HCT116 (cell line): ENCODE measurements at regions not wholly inside any gene's neighbourhood (a gene's known extent, or its start where the extent isn't known, plus 50 kb on each side); places are given as distances from the start of the nearest gene placed in this dataset.

Source experiments
- ATAC-seq: fragments of 200-7000 bp; cut with Tn5 transposase; 2 replicates; pipeline ENCODE4 v1.9.1; 2020; ENCODE audit warnings: mild to moderate bottlenecking, moderate library complexity
- BruUV-seq: library from RNA; stranded (reverse); fragments of 400-500 nt; replicated peaks from 2 replicates; lab custom pipeline; 2021; lab: Mats Ljungman, UMichigan
- CTCF ChIA-PET: fragments of 300-600 bp; sonication (Branson Sonifier 250); formaldehyde crosslinking; loops from one replicate; lab custom pipeline; 2021; ENCODE audit warnings: antibody characterized with exemption; lab: Charles Lee
- POLR2A ChIA-PET: fragments of 300-600, 350-600 bp; sonication (Branson Sonifier 250); formaldehyde crosslinking; loops from one replicate; lab custom pipeline; 2021; ENCODE audit warnings: antibody characterized with exemption; lab: Charles Lee
- RAD21 ChIA-PET, 2 experiments: fragments of 300-600 bp; sonication (Branson Sonifier 250); formaldehyde crosslinking; loops; one replicate each; lab custom pipeline; 2023; ENCODE audit warnings: low total read pairs in 2 of 2; ENCODE audit not compliant: uncharacterized antibody in 2 of 2, unreplicated experiment in 2 of 2, low non-redundant PET in 1 of 2; lab: Charles Lee
- DNase-seq: peaks from one replicate; pipeline ENCODE4 v3.0.0-alpha.2; 2010; ENCODE audit warnings: low read depth, low spot score
- H2AFZ ChIP-seq: fragments of 200-600 bp; shearing (Covaris generic), sonication (generic); 2 replicates; pipeline ENCODE4 v1.6.1; 2017; ENCODE audit warnings: low read depth, mixed run types, mixed read lengths, antibody characterized with exemption, low read length; ENCODE audit not compliant: poor library complexity, severe bottlenecking
- H3K27ac ChIP-seq: 2 replicates; pipeline ENCODE4 v1.5.1; 2012; ENCODE audit warnings: low read depth, low read length
- H3K27me3 ChIP-seq: fragments of 200-600 bp; sonication (generic); 2 replicates; pipeline ENCODE4 v1.6.1; 2016; ENCODE audit warnings: mixed run types, low read length, mixed read lengths; ENCODE audit not compliant: insufficient read depth
- H3K36me3 ChIP-seq, 2 experiments: fragments of 200-500 bp in 1 of 2; fragments of 200-600 bp in 1 of 2; sonication (Bioruptor generic) in 1 of 2; sonication (generic) in 1 of 2; 2 replicates each; pipeline versions ENCODE4 v1.5.1 to v1.6.1; 2014 to 2016; ENCODE audit warnings: low read length in 2 of 2, inconsistent platforms in 1 of 2, mixed read lengths in 1 of 2, mixed run types in 1 of 2; ENCODE audit not compliant: insufficient read depth in 2 of 2, control insufficient read depth in 1 of 2
- H3K4me1 ChIP-seq, 2 experiments: fragments of 200-600 bp in 1 of 2; sonication (generic) in 1 of 2; 2 replicates each; pipeline versions ENCODE4 v1.5.1 to v1.6.1; 2012 to 2017; ENCODE audit warnings: low read length in 2 of 2, inconsistent platforms in 1 of 2, mild to moderate bottlenecking in 1 of 2, mixed read lengths in 1 of 2, mixed run types in 1 of 2, moderate library complexity in 1 of 2; ENCODE audit not compliant: insufficient read depth in 2 of 2, control insufficient read depth in 1 of 2
- H3K4me2 ChIP-seq: fragments of 200-600 bp; sonication (generic); 2 replicates; pipeline ENCODE4 v1.6.1; 2017; ENCODE audit warnings: mixed run types, low read length, mixed read lengths
- H3K4me3 ChIP-seq, 2 experiments: fragments of 200-600 bp in 1 of 2; sonication (generic) in 1 of 2; replicated peaks in 1 of 2; 2 replicates each; pipeline ENCODE4 v1.5.1; 2011 to 2016; ENCODE audit warnings: low read length in 2 of 2, control low read depth in 1 of 2, low read depth in 1 of 2, mild to moderate bottlenecking in 1 of 2, mixed read lengths in 1 of 2, mixed run types in 1 of 2
- H3K79me2 ChIP-seq: fragments of 200-600 bp; sonication (generic); 2 replicates; pipeline ENCODE4 v1.6.1; 2017; ENCODE audit warnings: mild to moderate bottlenecking, mixed run types, low read length, moderate library complexity, mixed read lengths; ENCODE audit not compliant: insufficient read depth
- H3K9ac ChIP-seq: fragments of 200-600 bp; sonication (generic); 2 replicates; pipeline ENCODE4 v1.6.1; 2016; ENCODE audit warnings: low read length, mixed read lengths
- H3K9me2 ChIP-seq: fragments of 200-600 bp; sonication (generic), shearing (Covaris generic); 2 replicates; pipeline ENCODE4 v1.6.1; 2017; ENCODE audit warnings: mixed run types, mild to moderate bottlenecking, moderate library complexity; ENCODE audit not compliant: insufficient read depth
- H3K9me3 ChIP-seq, 2 experiments: fragments of 200-500 bp in 1 of 2; fragments of 200-600 bp in 1 of 2; sonication (Bioruptor generic) in 1 of 2; sonication (generic) in 1 of 2; 2 replicates each; pipeline ENCODE4 v1.6.1; 2014 to 2017; ENCODE audit warnings: low read length in 2 of 2, mixed read lengths in 2 of 2, inconsistent platforms in 1 of 2, low read depth in 1 of 2, mild to moderate bottlenecking in 1 of 2, mixed run types in 1 of 2, moderate library complexity in 1 of 2; ENCODE audit not compliant: control insufficient read depth in 1 of 2, insufficient read depth in 1 of 2
- H4K20me1 ChIP-seq: fragments of 200-600 bp; sonication (generic), shearing (Covaris generic); 2 replicates; pipeline ENCODE4 v1.6.1; 2017; ENCODE audit warnings: mixed run types, mild to moderate bottlenecking, moderate library complexity; ENCODE audit not compliant: insufficient read depth
- CBX3 ChIP-seq: IDR thresholded peaks from 2 replicates; pipeline ENCODE4 v1.6.1; 2012; ENCODE audit warnings: low read depth
- CTCF ChIP-seq, 3 experiments: fragments of 200-600 bp in 1 of 3; sonication (generic) in 1 of 3; IDR thresholded peaks in 2 of 3; conservative IDR thresholded peaks in 1 of 3; 2 replicates each; pipeline ENCODE4 v1.5.1; 2012 to 2017; ENCODE audit warnings: low read depth in 2 of 3, low read length in 2 of 3, antibody characterized with exemption in 1 of 3, borderline replicate concordance in 1 of 3, control low read depth in 1 of 3, mild to moderate bottlenecking in 1 of 3, mixed read lengths in 1 of 3, mixed run types in 1 of 3, moderate library complexity in 1 of 3; ENCODE audit not compliant: insufficient read depth in 1 of 3
- EGR1 ChIP-seq: IDR thresholded peaks from 2 replicates; pipeline ENCODE4 v1.6.1; 2012; ENCODE audit warnings: low read depth
- EZH2phosphoT487 ChIP-seq: fragments of 200-600 bp; IDR thresholded peaks from 2 replicates; pipeline ENCODE4 v1.6.1; 2018; ENCODE audit warnings: antibody characterized with exemption, borderline replicate concordance
- FOSL1 ChIP-seq: IDR thresholded peaks from 2 replicates; pipeline ENCODE4 v1.6.1; 2012; ENCODE audit warnings: low read depth
- POLR2A ChIP-seq: IDR thresholded peaks from 2 replicates; pipeline ENCODE4 v1.7.0; 2011; ENCODE audit warnings: borderline replicate concordance; ENCODE audit not compliant: insufficient read depth, insufficient read length; ENCODE audit errors: extremely low read depth
- POLR2AphosphoS5 ChIP-seq: IDR thresholded peaks from 2 replicates; pipeline ENCODE4 v1.6.1; 2011; ENCODE audit warnings: mild to moderate bottlenecking, low read depth, low read length, moderate library complexity
- REST ChIP-seq: IDR thresholded peaks from 2 replicates; pipeline ENCODE4 v1.6.1; 2012; ENCODE audit warnings: low read depth
- SIN3A ChIP-seq: IDR thresholded peaks from 2 replicates; pipeline ENCODE4 v1.6.1; 2012; ENCODE audit warnings: low read depth
- SRF ChIP-seq: IDR thresholded peaks from 2 replicates; pipeline ENCODE4 v1.6.1; 2012; ENCODE audit warnings: low read depth
- YY1 ChIP-seq: IDR thresholded peaks from 2 replicates; pipeline ENCODE4 v1.6.1; 2011; ENCODE audit warnings: low read length, low read depth, moderate library complexity, mild to moderate bottlenecking; ENCODE audit not compliant: insufficient replicate concordance; ENCODE audit errors: extremely low read depth
- ZBTB33 ChIP-seq: IDR thresholded peaks from 2 replicates; pipeline ENCODE4 v1.6.1; 2011; ENCODE audit warnings: mild to moderate bottlenecking, low read length, moderate library complexity; ENCODE audit not compliant: insufficient replicate concordance; ENCODE audit errors: extremely low read depth
- ZFX ChIP-seq: fragments of 450-650 bp; IDR thresholded peaks from 2 replicates; pipeline ENCODE4 v1.6.1; 2017
- ZNF274 ChIP-seq: fragments of 200-500 bp; sonication (Bioruptor generic); IDR thresholded peaks from 2 replicates; pipeline ENCODE4 v1.6.1; 2014; ENCODE audit warnings: mild to moderate bottlenecking, low read depth, low read length, inconsistent platforms
- intact Hi-C: fragments of 100-400 bp; cut with micrococcal nuclease; formaldehyde crosslinking; loops from 2 replicates; pipeline ENCODE4 v1.10.0; 2022

DNA sequence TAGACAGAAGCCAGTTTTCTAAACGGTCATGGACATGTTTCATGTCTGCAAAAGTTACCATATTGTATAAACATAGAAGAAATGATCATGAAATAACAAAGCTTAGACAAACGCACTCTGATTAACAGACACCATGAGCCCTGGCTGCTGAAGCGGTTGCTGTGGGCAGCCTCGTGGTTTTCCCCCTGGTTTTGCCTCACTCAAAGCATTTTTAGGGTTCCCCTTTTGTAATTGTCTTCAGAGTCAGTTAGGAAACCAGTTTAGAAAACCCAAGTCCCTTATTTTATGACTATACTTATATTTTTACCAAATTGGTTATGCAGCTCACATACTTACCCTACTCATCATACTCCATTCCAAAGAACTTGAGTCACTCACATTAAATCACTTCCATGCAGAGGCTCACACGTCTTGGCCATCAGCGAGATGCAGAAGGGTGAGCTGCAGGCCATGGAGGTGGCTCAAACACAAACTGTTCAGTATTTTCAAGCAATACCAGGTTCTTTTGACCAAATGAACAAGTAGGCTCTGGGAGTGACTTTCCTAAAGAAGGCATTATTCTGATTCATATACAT lies 105.6 kb upstream of the SALL3 start:
- Histone ChIP-seq H2AFZ (no peak overlapping the region), H3K27me3 (0 out of 2 replicates have a peak, but pooled peaks cover 7% of the 10 kb centered on the region), H3K4me3 (no peak overlapping the region), H3K9ac (no peak overlapping the region), H3K27ac (no peak overlapping the region), H3K4me1 (no peaks in the 10 kb centered on the region), H3K79me2 (no peaks in the 10 kb centered on the region), H3K9me2 (no peaks in the 10 kb centered on the region), H3K9me3 (no peaks in the 10 kb centered on the region), H3K36me3 (no peaks in the 10 kb centered on the region), H3K4me2 (no peak overlapping the region), H4K20me1 (no peaks in the 10 kb centered on the region)
- no peak for TF ChIP-seq YY1
- no peak for TF ChIP-seq REST
- TF ChIP-seq SRF: no peak
- no peak for TF ChIP-seq ZNF274
- TF ChIP-seq ZBTB33: no peak
- TF ChIP-seq CTCF (IDR thresholded peaks at IDR 0.05 in 2 of 3, conservative IDR thresholded peaks at IDR 0.05 in 1 of 3; ENCODE audit: borderline replicate concordance in 1 of 3, insufficient read depth in 1 of 3, low read depth in 2 of 3, low read length in 2 of 3): no peak
- no peak for TF ChIP-seq ZFX
- no peak for TF ChIP-seq POLR2AphosphoS5
- no peak for TF ChIP-seq EGR1
- no peak for TF ChIP-seq CBX3
- TF ChIP-seq SIN3A: no peak
- TF ChIP-seq POLR2A: no peak
- no peak for TF ChIP-seq FOSL1
- TF ChIP-seq EZH2phosphoT487: no peak
- CTCF ChIA-PET: no interaction called here
- intact Hi-C loops: loop anchor here (10.0 kb wide), 1 partner anchor 771 kb away; no protein-coding TSS in a partner anchor
- no peak for ATAC-seq
- no peak for DNase-seq
- RAD21 ChIA-PET: no interaction called here
- BruUV-seq: no TSS peak
- POLR2A ChIA-PET: no interaction called here
